GM19023 (cell line): ENCODE measurements at regions not wholly inside any gene's neighbourhood (a gene's known extent, or its start where the extent isn't known, plus 50 kb on each side); places are given as distances from the start of the nearest gene placed in this dataset.

Source experiments
- ATAC-seq: cut with Tn5 transposase; IDR thresholded peaks from one replicate; pipeline ENCODE4 v1.9.1; 2021; ENCODE audit warnings: mild to moderate bottlenecking, moderate library complexity; ENCODE audit not compliant: unreplicated experiment

DNA sequence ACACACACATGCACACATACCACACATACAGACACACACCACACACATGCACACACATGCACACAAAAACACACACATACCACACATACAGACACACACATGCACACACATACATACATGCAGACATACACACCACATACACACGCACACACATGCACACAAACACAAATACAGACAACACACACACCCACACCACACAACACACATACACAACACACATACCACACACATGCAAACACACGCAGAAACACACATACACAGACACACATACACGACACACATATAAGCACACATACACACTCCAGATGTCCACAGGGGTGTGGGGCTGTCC is 60.1 kb upstream of the PPP2R2D start:
- ATAC-seq, result no peak

DNA sequence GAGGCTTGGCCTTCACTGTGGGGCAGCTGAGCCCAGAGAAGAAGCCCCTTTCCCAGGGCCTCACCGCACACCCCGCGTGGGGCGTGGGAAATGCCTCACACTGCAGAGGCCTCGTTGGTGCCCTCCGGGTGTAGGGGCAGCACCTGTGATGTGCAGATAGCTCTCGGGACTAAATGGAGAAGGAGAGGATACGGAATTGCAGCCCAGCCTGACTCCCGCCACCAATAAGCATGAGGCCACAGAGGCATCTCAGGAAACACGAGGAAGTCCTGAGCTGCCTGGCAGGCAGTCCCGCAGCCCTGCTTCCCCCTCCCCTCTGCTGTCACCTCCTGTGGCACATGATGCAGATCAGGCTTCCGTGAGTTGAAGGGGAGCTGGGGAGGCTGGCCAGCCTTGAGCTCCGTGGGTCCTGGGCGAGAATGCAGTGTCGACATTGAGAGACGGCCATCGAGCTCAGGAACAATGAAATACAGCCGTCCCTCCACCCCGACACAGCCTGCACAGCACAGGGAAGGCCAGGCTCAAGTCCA is 59.6 kb upstream of the PPP2R2D start:
- ATAC-seq, result no peak

DNA sequence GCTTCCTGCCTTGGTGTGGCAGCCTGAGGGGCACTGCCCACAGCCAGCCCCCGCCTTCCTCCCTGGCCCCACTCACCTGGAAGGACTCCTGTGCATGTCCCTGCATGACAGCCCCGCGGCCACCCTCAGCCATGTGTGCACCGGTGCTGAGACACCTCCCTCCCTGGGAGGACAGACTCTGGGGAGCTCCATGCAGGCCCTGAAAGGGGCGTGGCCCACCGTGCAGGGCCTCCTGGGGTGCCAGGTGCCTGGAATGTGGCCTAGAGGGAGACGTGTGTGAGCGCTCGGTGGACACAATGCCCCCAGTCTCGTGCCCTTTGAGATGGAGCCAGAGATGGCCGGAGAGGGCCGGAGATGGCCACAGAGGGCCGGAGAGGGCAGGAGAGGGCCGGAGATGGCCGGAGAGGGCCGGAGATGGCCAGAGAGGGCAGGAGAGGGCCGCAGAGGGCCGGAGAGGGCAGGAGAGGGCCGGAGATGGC is 59.1 kb upstream of the PPP2R2D start:
- ATAC-seq, result no peak

DNA sequence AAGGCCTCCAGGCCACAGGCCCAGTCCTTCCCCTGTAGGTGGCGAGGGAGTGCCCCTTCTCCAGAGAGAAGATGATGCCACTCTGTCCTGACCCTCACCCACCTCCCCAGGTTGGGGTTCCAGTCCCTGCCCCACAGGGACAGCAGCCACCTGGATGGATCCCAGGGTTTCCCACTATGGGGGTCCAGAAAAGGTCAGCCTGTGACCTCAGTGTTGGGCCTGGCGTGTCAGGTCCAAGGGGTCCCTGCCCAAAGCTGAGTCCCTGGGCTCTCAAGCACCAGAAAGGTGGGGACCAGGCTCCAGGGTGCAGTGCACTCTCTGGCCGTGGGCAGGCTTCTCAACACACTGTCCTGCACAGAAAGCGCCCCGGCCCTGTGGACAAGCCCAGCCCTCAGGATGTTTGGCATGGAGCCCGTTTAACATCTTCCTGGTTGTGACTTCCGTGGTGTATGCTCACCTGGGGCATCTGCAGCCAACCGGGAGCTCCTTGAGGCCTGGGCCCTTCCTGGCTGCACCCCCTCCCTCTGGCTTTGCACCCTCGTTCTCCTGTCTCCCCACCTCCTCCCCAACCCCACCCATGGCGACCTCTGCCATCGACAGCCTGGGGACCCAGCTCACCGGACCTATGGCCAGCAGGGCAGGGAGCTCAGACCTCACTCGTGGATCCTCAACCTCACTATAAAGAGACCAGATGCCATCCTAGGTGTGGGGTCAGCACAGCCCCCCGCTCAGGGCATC is 58.3 kb upstream of the PPP2R2D start:
- ATAC-seq, result no peak

DNA sequence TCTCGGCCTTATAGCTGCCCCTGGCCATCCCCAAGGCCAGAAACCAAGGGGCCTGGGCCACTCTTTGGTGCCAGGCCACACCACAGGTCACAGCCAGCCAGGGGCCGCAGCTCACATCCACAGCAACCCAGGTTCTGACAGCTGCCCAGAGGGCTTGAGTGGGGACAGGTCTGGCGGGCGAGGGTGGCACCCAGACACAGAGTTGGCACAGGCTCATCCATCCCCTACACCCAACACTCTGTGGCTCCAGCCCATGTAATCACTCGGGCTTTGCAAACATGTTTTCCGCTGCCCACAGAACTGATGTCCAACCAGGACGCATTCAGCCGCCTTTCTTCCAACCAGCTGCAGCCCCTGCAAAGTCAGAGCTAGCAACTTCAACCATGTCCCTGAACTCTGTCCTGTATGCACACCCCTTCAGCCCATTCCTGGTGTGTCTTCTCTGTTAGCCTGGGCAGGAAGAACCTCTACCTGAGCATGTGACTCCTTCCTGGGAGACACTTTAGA is 57.7 kb upstream of the PPP2R2D start:
- ATAC-seq, result no peak

DNA sequence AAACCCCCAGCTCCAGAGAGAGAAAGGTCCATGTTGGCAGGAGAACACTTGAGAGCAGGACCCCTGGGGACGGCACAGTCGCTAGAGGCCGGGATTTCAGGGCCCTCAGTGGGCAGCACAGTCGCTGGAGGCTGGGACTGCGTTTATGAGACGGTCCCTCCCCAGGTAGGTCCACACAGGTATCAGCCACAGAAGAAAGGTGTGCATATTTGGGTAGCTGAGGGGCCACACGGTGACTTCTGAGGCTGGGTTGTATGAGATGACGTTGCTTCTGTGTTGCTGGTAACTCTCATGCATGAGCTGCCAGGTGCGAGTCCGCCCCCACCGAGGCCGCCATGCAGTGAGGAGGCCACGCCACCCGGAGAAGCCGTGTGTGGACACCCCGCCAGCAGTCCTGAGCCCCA is 56.9 kb upstream of the PPP2R2D start:
- ATAC-seq, result no peak

DNA sequence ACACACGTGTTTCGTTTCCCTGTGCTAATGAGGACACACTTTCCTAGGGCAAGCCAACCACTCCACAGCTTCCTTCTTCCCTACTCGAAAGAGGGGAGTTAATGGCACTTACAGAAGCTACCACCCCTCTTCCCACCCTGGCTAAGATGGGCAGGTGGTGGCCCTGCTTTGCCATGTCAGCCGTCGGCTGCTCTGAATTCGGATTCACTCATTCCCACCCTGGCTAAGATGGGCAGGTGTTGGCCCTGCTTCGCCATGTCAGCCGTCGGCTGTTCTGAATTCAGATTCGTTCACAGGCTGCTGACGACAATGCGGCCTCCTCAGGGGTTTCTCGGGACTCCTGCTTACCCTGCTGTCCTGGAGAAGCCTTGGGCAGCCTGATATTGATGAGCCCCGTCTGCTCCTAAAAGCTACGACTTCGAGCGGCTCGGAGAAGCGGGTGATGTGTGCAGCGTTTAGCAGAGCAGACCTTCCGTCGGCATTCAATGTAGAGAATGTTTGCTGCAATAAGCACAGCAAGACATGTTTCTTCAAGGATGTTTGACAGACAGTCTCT is 56.2 kb upstream of the PPP2R2D start:
- no peak for ATAC-seq

DNA sequence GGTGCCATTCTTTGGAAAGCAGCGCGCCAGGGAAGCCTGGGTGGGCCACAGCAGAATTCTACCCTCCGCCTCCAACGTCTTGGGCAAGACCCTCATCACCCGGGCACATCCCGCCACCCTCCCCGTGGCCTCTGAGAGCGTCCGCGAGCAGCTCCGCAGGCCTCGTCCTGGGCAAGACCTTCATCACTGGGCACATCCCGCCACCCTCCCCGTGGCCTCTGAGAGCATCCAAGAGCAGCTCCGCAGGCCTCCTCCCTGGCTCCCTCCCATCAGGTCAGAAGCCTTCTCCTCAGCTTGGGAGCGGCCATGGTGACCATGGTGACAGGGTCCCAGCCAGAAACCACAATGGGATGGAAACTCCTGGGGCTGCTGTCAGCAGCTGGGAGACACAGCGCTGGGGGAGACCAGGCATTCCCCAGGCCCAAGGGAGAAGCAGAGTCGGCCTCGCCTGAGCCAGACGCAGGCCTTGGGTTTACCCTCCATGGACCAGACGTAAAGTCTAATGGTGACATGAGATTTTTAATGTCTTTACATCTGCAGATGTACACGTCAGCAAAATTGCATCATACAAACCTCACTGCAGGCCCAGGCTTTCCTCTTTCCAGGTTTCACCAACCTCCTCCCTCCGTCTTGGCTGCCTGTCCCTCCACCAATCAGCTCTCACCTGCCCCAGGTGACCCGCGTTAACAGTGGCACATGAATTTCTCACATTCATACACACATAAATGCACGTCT is 55.1 kb upstream of the PPP2R2D start:
- no peak for ATAC-seq

DNA sequence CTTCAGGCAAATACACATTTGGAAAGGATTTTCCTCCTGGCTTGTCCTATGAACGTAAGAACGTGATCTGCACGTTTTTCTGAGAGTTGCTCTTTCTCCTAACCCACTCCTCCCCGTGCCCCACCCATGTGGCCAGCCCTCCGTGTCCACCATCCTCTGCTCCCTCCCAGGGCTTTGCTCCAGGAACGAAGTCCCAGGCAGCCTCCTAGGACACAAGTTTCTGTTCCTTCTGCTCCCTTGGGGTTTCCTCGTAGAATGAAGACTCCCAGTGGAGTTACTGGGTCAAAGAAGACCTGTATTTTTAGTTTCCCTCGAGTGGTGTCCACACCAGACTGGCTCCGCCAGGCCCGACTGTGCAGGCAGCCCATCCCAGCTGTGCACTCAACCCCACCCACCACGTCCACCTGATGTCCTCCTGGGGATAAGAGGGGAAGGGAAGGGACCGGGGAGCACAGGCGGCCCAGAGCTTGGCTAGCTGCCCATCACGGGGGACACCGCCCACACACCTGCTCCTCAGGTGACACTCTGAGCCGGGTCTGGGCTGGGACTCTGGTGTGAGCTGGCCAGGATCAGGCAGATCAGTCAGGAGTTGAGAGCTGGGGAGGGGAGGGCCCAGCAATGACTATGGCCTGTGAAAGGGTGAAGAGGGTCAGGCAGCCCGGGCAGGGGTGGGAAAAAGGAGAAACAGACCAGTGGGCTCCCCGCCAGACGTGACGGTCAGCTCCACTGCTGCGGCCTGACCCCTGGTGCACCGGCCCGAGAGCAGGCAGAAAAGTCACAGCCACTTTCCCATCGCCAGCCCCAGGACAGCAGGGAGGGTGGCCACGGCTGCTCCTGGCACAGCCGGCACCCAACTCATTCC is 54.3 kb upstream of the PPP2R2D start:
- no peak for ATAC-seq

DNA sequence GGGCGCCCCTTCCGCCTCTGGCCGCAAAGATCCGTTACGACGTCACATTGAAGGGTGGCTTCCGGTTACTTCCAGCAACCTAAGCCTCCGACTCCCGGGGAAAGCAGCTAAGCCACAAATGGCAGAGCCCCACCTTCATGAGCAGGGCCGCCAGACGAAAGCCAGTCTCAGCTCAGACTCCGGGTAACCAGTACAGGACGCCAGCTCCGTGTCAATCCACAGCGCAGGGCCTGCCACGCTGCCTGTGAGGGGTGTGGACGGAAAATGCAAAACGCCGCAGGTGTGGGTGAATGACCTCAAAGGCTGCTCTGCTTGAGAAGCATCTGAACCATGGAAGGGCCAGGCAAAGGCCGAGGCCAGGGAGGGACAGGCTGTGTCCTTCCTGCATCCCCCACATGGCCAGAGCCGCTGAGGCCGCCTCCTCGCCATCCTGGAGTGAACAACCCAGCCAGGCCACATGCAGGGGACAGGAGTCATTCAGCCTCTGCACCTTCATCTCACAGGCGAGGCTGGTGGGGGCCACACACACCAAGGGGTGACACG is 53.5 kb upstream of the PPP2R2D start:
- ATAC-seq, result no peak

DNA sequence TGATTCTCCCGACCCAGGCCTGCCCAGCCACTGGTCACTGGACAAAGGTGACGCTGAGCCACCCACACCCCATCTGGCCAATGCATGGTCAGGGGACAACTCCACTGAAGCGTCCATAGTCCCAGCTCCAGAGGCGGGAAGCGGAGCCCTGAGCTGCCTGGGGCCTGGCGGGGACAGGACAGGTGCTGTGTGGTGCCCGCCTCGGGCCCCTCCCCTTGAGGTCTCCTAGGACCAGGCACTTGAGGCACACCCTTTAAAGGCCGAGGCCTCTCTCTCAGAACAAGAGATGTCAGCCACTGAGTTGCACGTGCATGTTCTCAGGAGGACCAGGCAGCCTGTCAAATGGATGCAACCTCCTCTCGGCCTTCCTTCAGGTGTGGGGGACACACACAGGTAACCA is 52.5 kb upstream of the PPP2R2D start:
- ATAC-seq, result no peak

DNA sequence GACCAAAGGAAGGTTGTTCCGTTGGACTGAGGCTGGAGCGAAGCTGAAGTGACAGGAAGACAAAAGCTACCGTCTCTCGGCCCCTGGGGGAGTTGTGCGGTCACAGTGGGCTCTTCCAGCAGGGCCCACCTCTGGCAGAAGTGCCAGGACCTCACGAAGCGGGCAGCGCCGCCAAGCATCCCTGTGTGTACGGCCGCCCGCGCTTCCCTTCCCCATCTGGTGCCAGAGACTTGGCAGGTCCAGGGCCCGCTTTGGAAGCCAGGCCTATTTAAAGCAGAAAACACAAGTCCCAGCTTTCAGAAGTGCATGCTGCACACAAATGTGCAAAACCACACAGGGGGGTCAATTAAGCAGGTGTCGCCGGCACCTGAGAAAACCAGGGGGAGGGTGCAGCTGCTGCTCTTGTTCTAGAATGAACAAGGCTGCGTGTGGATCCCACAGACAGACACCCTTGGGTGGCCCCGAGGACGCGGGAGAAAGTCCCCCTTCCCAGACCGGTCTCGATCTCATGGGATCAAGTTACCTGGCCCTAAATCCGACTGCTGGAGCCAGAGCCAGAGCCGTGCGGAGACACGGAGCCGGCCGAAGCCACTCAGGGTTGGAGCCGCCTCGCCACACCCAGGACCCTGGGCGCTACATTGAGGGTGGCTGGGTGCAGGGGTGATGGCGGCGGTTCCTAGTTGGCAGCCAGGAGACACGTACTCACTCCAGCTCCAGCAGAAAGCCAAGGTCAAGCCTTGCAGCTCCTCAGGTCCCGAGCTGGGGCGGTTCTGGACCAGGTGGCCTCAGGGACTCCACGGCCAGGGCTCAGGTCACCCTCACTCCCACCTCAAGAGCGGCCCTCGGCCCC is 51.8 kb upstream of the PPP2R2D start:
- ATAC-seq, result no peak

DNA sequence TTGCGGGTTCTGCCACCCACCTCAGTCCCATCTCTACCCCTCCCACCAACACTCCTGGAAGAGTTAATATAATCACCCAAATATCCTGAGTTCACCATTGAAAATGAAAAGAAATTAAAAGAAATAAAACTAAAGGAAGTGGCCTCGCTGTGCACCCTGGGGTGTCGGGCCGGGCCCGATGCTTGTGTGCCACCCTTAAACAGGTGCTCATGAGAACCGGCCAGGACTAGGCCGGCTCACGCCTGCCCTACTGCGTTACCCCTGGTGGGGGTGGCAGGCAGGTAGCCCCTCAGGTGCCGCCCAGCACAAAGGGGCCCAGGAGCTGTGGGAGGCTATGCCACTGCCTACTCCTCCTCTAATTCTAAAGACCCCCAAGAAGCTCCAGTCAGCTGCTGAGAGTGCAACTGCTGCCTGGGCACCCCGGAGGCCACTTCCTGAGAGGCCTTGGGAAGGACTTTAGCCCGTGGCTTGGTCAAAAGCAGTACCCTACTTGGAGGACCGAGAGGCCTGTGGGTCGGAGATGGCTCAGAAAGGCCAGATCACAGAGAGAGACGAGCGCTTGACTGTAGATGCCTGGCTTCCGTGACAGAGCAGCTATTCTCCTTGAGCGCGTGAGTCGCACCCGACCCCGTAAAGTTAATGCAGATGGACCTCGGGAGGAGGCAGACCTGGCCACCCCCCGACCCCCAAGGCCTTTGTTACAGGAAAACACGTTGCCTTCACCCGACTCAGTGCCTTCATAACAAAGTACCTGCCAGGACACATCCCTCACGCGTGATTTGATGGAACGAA is 51.0 kb upstream of the PPP2R2D start:
- no peak for ATAC-seq

DNA sequence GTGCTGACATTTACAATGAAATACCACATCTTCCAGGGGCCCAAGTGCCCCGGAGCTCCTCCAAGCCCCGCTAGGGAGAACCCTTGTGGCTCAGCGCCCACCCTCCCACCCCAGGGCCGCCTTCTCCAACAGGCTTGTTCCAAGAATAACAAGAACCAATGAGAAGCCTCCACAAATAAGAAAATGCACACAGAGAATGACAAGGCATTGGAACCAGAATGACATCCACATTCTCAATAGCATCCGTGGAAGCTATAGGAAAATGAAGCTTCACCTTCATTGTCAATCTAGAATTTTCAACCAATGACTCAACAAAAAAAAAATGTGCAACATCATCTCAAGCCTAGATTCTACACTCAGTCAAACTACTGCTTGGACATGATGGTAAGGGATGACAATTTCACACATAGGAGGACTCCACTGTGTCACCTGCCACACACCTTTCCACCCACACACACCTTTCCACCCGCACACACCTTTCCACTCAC is 50.4 kb upstream of the PPP2R2D start:
- no peak for ATAC-seq
